Left forelimb (tissue), 1 donor: ENCODE measurements at regions not wholly inside any gene's neighbourhood (a gene's known extent, or its start where the extent isn't known, plus 50 kb on each side); places are given as distances from the start of the nearest gene placed in this dataset.
"Not testable (repeated sequence)": the region's sequence is repeated elsewhere in the genome, so short reads cannot be mapped to it uniquely, and the experiment has no call there.

Source experiments
- DNase-seq: peaks from one replicate; pipeline ENCODE4 v3.0.0-alpha.2; 2018; ENCODE audit warnings: low spot score

- DNase-seq: not testable (repeated sequence)
Measured at GRCh38 chr22:26972915-26973314, 315.5 kb downstream of the MIAT start.

- DNase-seq: no peak
Measured at GRCh38 chr22:26974034-26974433, 316.6 kb downstream of the MIAT start.

- DNase-seq: no peak
Measured at GRCh38 chr22:26974914-26975803, 317.8 kb downstream of the MIAT start.

GRCh38 chr22:26975865-26976264, 318.5 kb downstream of the MIAT start:
- DNase-seq: no peak

- no peak for DNase-seq
Measured at GRCh38 chr22:26977741-26978376, 320.5 kb downstream of the MIAT start.

- no peak for DNase-seq
Measured at GRCh38 chr22:26979294-26979693, 321.9 kb downstream of the MIAT start.

GRCh38 chr22:26981111-26981510, 323.7 kb downstream of the MIAT start:
- no peak for DNase-seq

- DNase-seq: no peak
Measured at GRCh38 chr22:26981541-26981940, 324.2 kb downstream of the MIAT start.

GRCh38 chr22:26983311-26983710, 325.9 kb downstream of the MIAT start:
- DNase-seq: no peak

- no peak for DNase-seq
Measured at GRCh38 chr22:26985206-26985605, 327.8 kb downstream of the MIAT start.

GRCh38 chr22:26985931-26986782, 328.8 kb downstream of the MIAT start:
- DNase-seq: no peak

- no peak for DNase-seq
Measured at GRCh38 chr22:26986884-26987283, 329.5 kb downstream of the MIAT start.

GRCh38 chr22:26990503-26991189, 333.3 kb downstream of the MIAT start:
- DNase-seq: no peak

- DNase-seq: no peak
Measured at GRCh38 chr22:26992556-26992955, 335.2 kb downstream of the MIAT start.

GRCh38 chr22:26993886-26994285, 336.5 kb downstream of the MIAT start:
- no peak for DNase-seq

- no peak for DNase-seq
Measured at GRCh38 chr22:26994801-26995200, 337.4 kb downstream of the MIAT start.

- DNase-seq: no peak
Measured at GRCh38 chr22:26995235-26995634, 337.8 kb downstream of the MIAT start.

- DNase-seq: no peak
Measured at GRCh38 chr22:26996154-26996553, 338.8 kb downstream of the MIAT start.

GRCh38 chr22:26998129-26998528, 340.7 kb downstream of the MIAT start:
- no peak for DNase-seq

- DNase-seq: no peak
Measured at GRCh38 chr22:26998716-26999115, 341.3 kb downstream of the MIAT start.

- no peak for DNase-seq
Measured at GRCh38 chr22:27003297-27003696, 345.9 kb downstream of the MIAT start.

GRCh38 chr22:27004434-27004833, 347.0 kb downstream of the MIAT start:
- no peak for DNase-seq
